Choroid plexus epithelial cell (primary cell): ENCODE measurements at regions not wholly inside any gene's neighbourhood (a gene's known extent, or its start where the extent isn't known, plus 50 kb on each side); places are given as distances from the start of the nearest gene placed in this dataset.

ENCODE experiments used
- DNase-seq: peaks from one replicate; pipeline ENCODE4 v3.0.0-alpha.2; 2010; ENCODE audit warnings: low read depth
- H3K4me3 ChIP-seq: 2 replicates; pipeline ENCODE4 v1.5.1; 2011; ENCODE audit warnings: low read depth, mild to moderate bottlenecking, control low read depth, low read length, moderate library complexity
- CTCF ChIP-seq: conservative IDR thresholded peaks from 2 replicates; pipeline ENCODE4 v1.5.1; 2011; ENCODE audit warnings: low read depth, mild to moderate bottlenecking, control low read depth, inconsistent platforms, low read length, moderate library complexity

- H3K4me3 ChIP-seq = no peak overlapping the region
- no peak for DNase-seq
- TF ChIP-seq CTCF = no peak
Observed at GRCh38 chr2:188833799-188834198, 140.4 kb upstream of the COL3A1 start.

- no peak overlapping the region for H3K4me3 ChIP-seq
- no peak for TF ChIP-seq CTCF
- no peak for DNase-seq
Observed at GRCh38 chr2:188835006-188835405, 139.2 kb upstream of the COL3A1 start.

- no peak for TF ChIP-seq CTCF
- no peak for DNase-seq
- no peak overlapping the region for H3K4me3 ChIP-seq
Observed at GRCh38 chr2:188835821-188836220, 138.4 kb upstream of the COL3A1 start.

- peak; percentile 35 for DNase-seq
- TF ChIP-seq CTCF = no peak
- no peak overlapping the region for H3K4me3 ChIP-seq
Observed at GRCh38 chr2:188845692-188846091, 128.5 kb upstream of the COL3A1 start.

- DNase-seq = peak; percentile 19
- no peak overlapping the region for H3K4me3 ChIP-seq
- no peak for TF ChIP-seq CTCF
Observed at GRCh38 chr2:188848887-188849435, 125.2 kb upstream of the COL3A1 start.

- TF ChIP-seq CTCF = no peak
- DNase-seq = peak; percentile 8
- H3K4me3 ChIP-seq = no peak overlapping the region
Observed at GRCh38 chr2:188850786-188851185, 123.4 kb upstream of the COL3A1 start.

GRCh38 chr2:188851311-188851710, 122.9 kb upstream of the COL3A1 start:
- no peak for DNase-seq
- no peak overlapping the region for H3K4me3 ChIP-seq
- no peak for TF ChIP-seq CTCF
